ENCODE measurements at regions not wholly inside any gene's neighbourhood (a gene's known extent, or its start where the extent isn't known, plus 50 kb on each side); places are given as distances from the start of the nearest gene placed in this dataset.
A peak's percentile ranks its signal among the peaks of the same experiment; 100 is the strongest.

DNA sequence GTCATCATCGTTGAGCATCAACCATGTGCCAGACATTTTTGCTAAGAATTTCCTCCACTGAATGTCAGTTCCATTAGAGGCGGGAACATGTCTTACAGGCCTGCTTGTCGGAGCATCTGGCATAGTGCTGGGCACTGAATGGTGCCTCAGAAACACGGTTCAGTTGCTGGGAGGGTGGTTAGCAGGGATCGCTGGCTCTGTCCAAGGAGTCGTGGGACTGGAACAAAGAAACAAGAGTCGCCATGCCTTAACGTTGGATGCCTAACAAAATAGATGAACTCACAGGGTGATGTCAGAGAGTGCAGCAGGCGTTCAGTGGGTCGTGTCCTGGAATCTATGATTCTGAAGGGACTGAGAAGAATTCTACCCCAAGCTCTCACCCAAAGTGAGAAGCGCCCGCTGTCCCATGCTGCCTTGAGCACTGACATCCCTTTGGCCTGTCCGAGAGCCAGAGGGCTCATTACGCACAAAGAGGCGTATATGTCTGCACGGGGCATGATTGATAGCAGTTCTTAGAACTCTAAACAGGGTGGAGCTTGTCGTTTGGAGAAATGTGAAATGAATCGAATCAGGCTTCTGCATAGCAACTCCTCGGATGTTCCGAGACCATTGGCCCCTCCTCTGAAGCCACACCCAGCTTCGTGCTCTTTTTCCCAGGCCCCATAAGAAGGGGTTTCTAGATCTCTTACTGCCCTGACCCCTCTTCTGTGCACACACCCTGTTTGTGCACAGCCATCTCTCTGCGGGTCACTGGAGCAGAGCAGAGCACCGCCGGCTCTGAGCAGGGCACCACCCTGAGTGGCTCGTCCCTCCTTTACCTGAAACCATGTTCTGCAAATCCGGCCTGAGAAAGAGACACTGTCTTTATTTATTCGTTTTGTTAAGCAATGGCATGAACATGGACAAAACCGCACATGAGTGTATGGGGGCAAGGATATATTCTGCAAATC, 113.1 kb upstream of the B3GAT1 start:
- no peak overlapping the region for H3K27ac ChIP-seq
- DNase-seq (peak in 1 of 2 donors; percentile 13), ATAC-seq (ENCODE audit: low FRiP score in 2 of 2) (no peak)
- WGBS, 2 donors: 85 to 88% methylated on average over 26 to 28 of the region's 28 CpGs
- no peaks in the 10 kb centered on the region for H3K9me3 ChIP-seq
- no peaks in the 10 kb centered on the region for H3K36me3 ChIP-seq
- no peaks in the 10 kb centered on the region for H3K27me3 ChIP-seq
- H3K4me1 ChIP-seq: no peaks in the 10 kb centered on the region
- no peak overlapping the region for H3K4me3 ChIP-seq
- TF ChIP-seq POLR2A (IDR thresholded peaks at IDR 0.05) (no peak), EP300 (IDR thresholded peaks at IDR 0.05) (no peak), POLR2AphosphoS5 (IDR thresholded peaks at IDR 0.05) (no peak)
- TF ChIP-seq, protein P1, sequence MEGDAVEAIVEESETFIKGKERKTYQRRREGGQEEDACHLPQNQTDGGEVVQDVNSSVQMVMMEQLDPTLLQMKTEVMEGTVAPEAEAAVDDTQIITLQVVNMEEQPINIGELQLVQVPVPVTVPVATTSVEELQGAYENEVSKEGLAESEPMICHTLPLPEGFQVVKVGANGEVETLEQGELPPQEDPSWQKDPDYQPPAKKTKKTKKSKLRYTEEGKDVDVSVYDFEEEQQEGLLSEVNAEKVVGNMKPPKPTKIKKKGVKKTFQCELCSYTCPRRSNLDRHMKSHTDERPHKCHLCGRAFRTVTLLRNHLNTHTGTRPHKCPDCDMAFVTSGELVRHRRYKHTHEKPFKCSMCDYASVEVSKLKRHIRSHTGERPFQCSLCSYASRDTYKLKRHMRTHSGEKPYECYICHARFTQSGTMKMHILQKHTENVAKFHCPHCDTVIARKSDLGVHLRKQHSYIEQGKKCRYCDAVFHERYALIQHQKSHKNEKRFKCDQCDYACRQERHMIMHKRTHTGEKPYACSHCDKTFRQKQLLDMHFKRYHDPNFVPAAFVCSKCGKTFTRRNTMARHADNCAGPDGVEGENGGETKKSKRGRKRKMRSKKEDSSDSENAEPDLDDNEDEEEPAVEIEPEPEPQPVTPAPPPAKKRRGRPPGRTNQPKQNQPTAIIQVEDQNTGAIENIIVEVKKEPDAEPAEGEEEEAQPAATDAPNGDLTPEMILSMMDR (IDR thresholded peaks at IDR 0.05): no peak

DNA sequence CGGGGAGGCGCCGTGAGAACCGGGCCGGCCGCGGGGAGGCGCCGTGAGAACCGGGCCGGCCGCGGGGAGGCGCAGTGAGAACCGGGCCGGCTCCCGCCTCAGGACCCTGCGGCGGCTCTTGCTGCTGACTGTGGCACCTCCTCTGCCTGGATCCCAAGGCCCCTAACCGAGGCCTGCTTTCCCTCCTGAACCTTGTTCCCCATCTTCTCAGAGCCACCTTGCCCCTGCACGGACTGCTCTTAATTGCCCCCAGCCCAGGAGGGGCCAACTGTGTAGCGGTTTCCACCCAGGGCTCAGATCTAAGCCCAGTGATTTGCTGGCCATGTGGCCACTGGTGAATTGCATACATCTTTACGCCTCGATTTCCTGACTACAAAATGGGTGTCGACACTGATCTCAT, 112.2 kb upstream of the B3GAT1 start:
- no peaks in the 10 kb centered on the region for H3K36me3 ChIP-seq
- no peak overlapping the region for H3K27ac ChIP-seq
- H3K9me3 ChIP-seq: no peaks in the 10 kb centered on the region
- 91 to 94% methylated on average over 6 to 22 of the region's 25 CpGs for WGBS, 2 donors
- DNase-seq (peak in 1 of 2 donors; percentile 4), ATAC-seq (ENCODE audit: low FRiP score in 2 of 2) (no peak)
- TF ChIP-seq POLR2A (IDR thresholded peaks at IDR 0.05) (no peak), EP300 (IDR thresholded peaks at IDR 0.05) (no peak), POLR2AphosphoS5 (IDR thresholded peaks at IDR 0.05) (no peak)
- TF ChIP-seq, protein P1 (IDR thresholded peaks at IDR 0.05): no peak
- no peaks in the 10 kb centered on the region for H3K27me3 ChIP-seq
- no peaks in the 10 kb centered on the region for H3K4me1 ChIP-seq
- no peak overlapping the region for H3K4me3 ChIP-seq

DNA sequence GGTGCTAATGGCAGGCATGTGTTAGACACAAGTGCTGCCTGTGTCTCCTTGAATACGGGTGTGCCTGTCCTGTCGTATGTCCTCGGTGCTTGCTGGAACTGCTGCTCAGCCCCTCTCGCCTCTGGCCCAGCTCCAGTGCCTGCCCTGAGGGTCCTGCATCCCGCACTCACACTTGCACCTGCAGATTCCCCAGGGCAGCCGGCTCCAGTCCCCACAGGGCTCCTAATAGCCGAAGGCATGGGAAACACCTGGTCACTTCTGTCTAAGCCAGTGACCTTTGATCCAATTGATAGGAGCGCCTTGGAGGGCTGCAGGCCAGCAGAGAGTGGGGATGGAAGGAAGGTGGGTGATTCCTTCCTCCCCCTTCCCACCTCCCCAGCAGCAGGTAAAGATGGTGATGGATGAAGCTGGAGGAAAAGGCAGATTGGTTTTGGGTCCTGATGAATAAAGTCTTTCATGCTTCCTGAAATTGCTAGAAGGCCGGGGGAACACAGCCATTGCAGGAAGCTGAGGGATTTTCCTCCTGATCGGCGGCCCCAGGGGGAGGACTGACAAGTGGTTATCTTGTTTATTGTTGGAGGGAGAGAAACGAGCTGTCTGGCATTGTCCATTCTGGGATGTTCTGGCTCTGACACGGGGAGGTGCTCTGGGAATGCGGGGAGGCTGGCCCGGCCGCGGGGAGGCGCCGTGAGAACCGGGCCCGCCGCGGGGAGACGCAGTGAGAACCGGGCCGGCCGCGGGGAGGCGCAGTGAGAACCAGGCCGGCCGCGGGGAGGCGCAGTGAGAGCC, 110.9 kb upstream of the B3GAT1 start:
- ATAC-seq (ENCODE audit: low FRiP score in 2 of 2) (no peak), DNase-seq (no peak)
- Histone ChIP-seq H3K27ac (no peak overlapping the region), H3K27me3 (no peaks in the 10 kb centered on the region), H3K9me3 (no peaks in the 10 kb centered on the region), H3K4me1 (no peaks in the 10 kb centered on the region), H3K36me3 (no peaks in the 10 kb centered on the region), H3K4me3 (no peak overlapping the region)
- no peak for TF ChIP-seq POLR2AphosphoS5 (IDR thresholded peaks at IDR 0.05)
- TF ChIP-seq EP300 (IDR thresholded peaks at IDR 0.05): no peak
- no peak for TF ChIP-seq POLR2A (IDR thresholded peaks at IDR 0.05)
- TF ChIP-seq, protein P1 (IDR thresholded peaks at IDR 0.05): no peak
- WGBS, 2 donors: 71 to 82% methylated on average over 28 to 32 of the region's 33 CpGs

DNA sequence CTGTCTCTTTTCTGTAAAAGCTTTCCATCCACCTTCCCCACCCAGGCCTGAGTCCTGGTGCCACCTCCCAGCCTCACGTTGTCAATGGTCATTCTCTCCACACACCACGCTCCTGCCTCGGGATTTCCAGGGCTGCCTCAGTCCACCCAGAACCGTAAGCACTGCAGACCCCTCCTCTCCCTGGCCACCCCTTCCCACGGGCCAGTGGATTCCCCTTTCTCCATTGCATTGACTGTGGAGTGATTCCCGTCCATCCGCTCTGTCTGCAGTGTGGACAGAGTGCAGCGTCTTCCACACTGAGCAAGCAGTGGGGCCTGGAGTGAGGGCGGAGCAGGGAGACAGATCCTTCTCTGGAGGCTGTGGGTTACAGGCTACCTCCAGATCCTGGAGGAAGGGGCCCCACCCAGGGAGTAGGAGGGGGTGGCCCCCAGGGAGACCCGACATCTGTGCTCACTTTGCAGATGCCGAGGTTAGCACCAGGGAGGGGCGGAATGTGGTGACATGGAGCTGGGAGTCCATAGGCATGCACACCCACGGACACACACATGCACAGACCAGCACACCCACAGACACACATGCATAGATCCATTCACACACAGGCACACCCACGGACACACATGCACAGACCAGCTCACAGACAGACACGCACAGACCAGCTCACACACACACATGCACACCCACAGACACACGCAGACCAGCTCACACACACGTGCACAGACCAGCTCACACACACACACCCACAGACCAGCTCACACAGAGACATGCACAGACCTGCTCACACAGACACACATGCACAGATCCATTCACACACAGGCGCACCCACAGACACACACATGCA, 109.6 kb upstream of the B3GAT1 start:
- TF ChIP-seq POLR2AphosphoS5 (IDR thresholded peaks at IDR 0.05) (no peak), EP300 (IDR thresholded peaks at IDR 0.05) (no peak), POLR2A (IDR thresholded peaks at IDR 0.05) (no peak)
- TF ChIP-seq, protein P1 (IDR thresholded peaks at IDR 0.05): no peak
- no peaks in the 10 kb centered on the region for H3K27me3 ChIP-seq
- no peaks in the 10 kb centered on the region for H3K4me1 ChIP-seq
- WGBS, 2 donors: 71 to 84% methylated on average over 15 to 18 of the region's 18 CpGs
- ATAC-seq (ENCODE audit: low FRiP score in 2 of 2): peak in 1 of 2 donors; percentile 9
- DNase-seq: no peak
- no peak overlapping the region for H3K4me3 ChIP-seq
- no peak overlapping the region for H3K27ac ChIP-seq
- H3K36me3 ChIP-seq: no peaks in the 10 kb centered on the region
- H3K9me3 ChIP-seq: no peaks in the 10 kb centered on the region
